ENCODE measurements at regions not wholly inside any gene's neighbourhood (a gene's known extent, or its start where the extent isn't known, plus 50 kb on each side); places are given as distances from the start of the nearest gene placed in this dataset.

- H3K4me3 ChIP-seq (ENCODE audit: low read depth, low read length) = no peak overlapping the region
These were observed 278.9 kb upstream of the XYLT1 start for GRCh38 chr16:17749706-17750105.

GRCh38 chr16:17748044-17748719, 277.4 kb upstream of the XYLT1 start:
- ChIA-PET CTCF (no interaction called here), POLR2A (no interaction called here)
- H3K4me1 ChIP-seq (ENCODE audit: control insufficient read depth, insufficient read depth, low read length) = no peaks in the 10 kb centered on the region
- no peak for TF ChIP-seq ZBTB20 (tag by site-specific recombination; IDR thresholded peaks at IDR 0.05)
- TF ChIP-seq ZNF544 (tag by site-specific recombination; IDR thresholded peaks at IDR 0.05) = no peak
- TF ChIP-seq ZSCAN4 (tag by site-specific recombination; IDR thresholded peaks at IDR 0.05) = no peak
- TF ChIP-seq OSR2 (tag by site-specific recombination; IDR thresholded peaks at IDR 0.05) = no peak
- no peak for TF ChIP-seq ZNF391 (tag by site-specific recombination; IDR thresholded peaks at IDR 0.05; ENCODE audit: borderline replicate concordance, low read depth)
- TF ChIP-seq ZFP37 (tag by site-specific recombination; IDR thresholded peaks at IDR 0.05) = no peak
- TF ChIP-seq SETDB1 (IDR thresholded peaks at IDR 0.05; ENCODE audit: insufficient read length, low read length) = no peak
- no peaks in the 10 kb centered on the region for H3K9me3 ChIP-seq (ENCODE audit: control insufficient read depth, insufficient read depth, low read depth, low read length)
- no peaks in the 10 kb centered on the region for H3K36me3 ChIP-seq (ENCODE audit: control insufficient read depth in 2 of 2, insufficient read depth in 1 of 2, low read length in 2 of 2)
- H3K27ac ChIP-seq (ENCODE audit: extremely low read depth, low read depth, low read length) = no peak overlapping the region
- no peak overlapping the region for H3K4me3 ChIP-seq (ENCODE audit: low read depth, low read length)

More at GRCh38 chr16:17749706-17750105, 278.9 kb upstream of the XYLT1 start:
- POLR2A ChIA-PET = no interaction called here
- H3K27ac ChIP-seq (ENCODE audit: extremely low read depth, low read depth, low read length) = no peak overlapping the region
- CTCF ChIA-PET = no interaction called here
- H3K9me3 ChIP-seq (ENCODE audit: control insufficient read depth, insufficient read depth, low read depth, low read length) = no peaks in the 10 kb centered on the region
- TF ChIP-seq ZNF146 (tag by site-specific recombination; IDR thresholded peaks at IDR 0.05) (peak; percentile 71), PRDM10 (tag by site-specific recombination; IDR thresholded peaks at IDR 0.05) (no peak)
- H3K36me3 ChIP-seq (ENCODE audit: control insufficient read depth in 2 of 2, insufficient read depth in 1 of 2, low read length in 2 of 2) = no peaks in the 10 kb centered on the region
- no peaks in the 10 kb centered on the region for H3K4me1 ChIP-seq (ENCODE audit: control insufficient read depth, insufficient read depth, low read length)

GRCh38 chr16:17747081-17747756, 276.5 kb upstream of the XYLT1 start:
- POLR2A ChIA-PET = no interaction called here
- Histone ChIP-seq H3K36me3 (ENCODE audit: control insufficient read depth in 2 of 2, insufficient read depth in 1 of 2, low read length in 2 of 2) (no peaks in the 10 kb centered on the region), H3K4me3 (ENCODE audit: low read depth, low read length) (no peak overlapping the region), H3K4me1 (ENCODE audit: control insufficient read depth, insufficient read depth, low read length) (no peaks in the 10 kb centered on the region), H3K9me3 (ENCODE audit: control insufficient read depth, insufficient read depth, low read depth, low read length) (no peaks in the 10 kb centered on the region), H3K27ac (ENCODE audit: extremely low read depth, low read depth, low read length) (no peak overlapping the region)
- TF ChIP-seq ZNF473 (tag by site-specific recombination; IDR thresholded peaks at IDR 0.05) = no peak
- no peak for TF ChIP-seq ZNF133 (tag by site-specific recombination; IDR thresholded peaks at IDR 0.05)
- TF ChIP-seq ZNF677 (tag by site-specific recombination; IDR thresholded peaks at IDR 0.05) = no peak
- peak; percentile 44; the same call in 1 of the 2 replicates for TF ChIP-seq ZNF366 (tag by site-specific recombination; conservative IDR thresholded peaks at IDR 0.05)
- no peak for TF ChIP-seq ZSCAN23 (tag by site-specific recombination; IDR thresholded peaks at IDR 0.05)
- no peak for TF ChIP-seq ZNF521 (tag by site-specific recombination; IDR thresholded peaks at IDR 0.05)
- TF ChIP-seq ZNF24 (tag by site-specific recombination; IDR thresholded peaks at IDR 0.05) = no peak
- CTCF ChIA-PET = no interaction called here
